ENCODE measurements at regions not wholly inside any gene's neighbourhood (a gene's known extent, or its start where the extent isn't known, plus 50 kb on each side); places are given as distances from the start of the nearest gene placed in this dataset.

DNA sequence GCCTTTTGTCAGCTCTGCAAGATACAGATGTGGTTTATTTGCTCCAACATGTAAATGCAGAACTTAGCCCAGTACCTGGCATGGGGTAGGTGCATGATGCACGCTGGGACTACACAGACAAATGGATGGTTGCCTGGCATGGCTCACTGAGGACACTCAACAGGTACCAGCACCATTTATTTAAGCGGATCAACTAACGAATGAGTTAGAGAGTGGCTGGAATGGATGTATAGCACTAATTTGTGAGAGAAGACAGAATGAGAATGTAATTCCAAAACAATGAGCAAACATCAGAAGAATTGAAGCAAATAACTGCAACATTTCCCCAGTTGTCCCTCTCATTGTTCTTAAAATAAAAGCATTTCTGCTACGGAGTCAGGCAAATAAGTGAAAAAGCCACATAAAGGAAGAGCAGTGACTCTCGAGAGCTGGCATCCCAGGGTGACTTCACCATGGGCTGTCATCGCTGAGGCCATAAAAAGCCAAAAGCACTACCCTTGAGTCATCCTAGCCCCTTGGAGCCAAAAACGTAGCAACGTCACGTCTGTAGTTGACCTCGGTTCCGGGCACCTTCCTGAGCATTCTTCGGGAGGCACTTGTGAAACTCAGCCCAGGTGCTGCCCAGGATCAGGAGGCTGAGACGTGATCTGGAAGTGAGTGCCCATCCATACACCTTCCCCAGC lies 290.3 kb downstream of the NSG2 start:
- CTCF ChIA-PET, result interaction anchor here in 1 of 2 donors (0.6 kb wide), 1 partner anchor 78 kb away, joined by 7 read pairs; no protein-coding TSS in a partner anchor
- peaks cover 0 to 18% of the 10 kb centered on the region in 2 experiments for H3K27me3 ChIP-seq (replicated peaks in 1 of 2; ENCODE audit: control insufficient read depth in 2 of 2, extremely low read depth in 1 of 2, insufficient read depth in 2 of 2, low read length in 1 of 2)
- no peaks in the 10 kb centered on the region for H3K36me3 ChIP-seq (ENCODE audit: control insufficient read depth in 2 of 2, extremely low read depth in 1 of 2, insufficient read depth in 1 of 2, low read length in 1 of 2)
- H3K9me3 ChIP-seq, result no peaks in the 10 kb centered on the region
- Mint-ChIP-seq H3K4me1 (no peaks in the 10 kb centered on the region), H3K9me3 (no peaks in the 10 kb centered on the region), H3K4me3 (no peak overlapping the region), H3K27ac (no peak overlapping the region), H3K36me3 (no peaks in the 10 kb centered on the region), H3K27me3 (peaks cover 29 to 31% of the 10 kb centered on the region in 2 donors)
- H3K27ac ChIP-seq (ENCODE audit: low read length), result no peak overlapping the region
- POLR2A ChIA-PET, result no interaction called here
- H3K4me3 ChIP-seq (ENCODE audit: control insufficient read depth in 1 of 2, extremely low read depth in 1 of 2, low read length in 1 of 2), result no peak overlapping the region
- no peaks in the 10 kb centered on the region for H3K4me1 ChIP-seq (ENCODE audit: control insufficient read depth in 1 of 2, extremely low read depth in 1 of 2, insufficient read depth in 2 of 2, low read length in 2 of 2)
- ATAC-seq (replicated peaks in 1 of 4), result no peak
- no peak for DNase-seq
- WGBS (ENCODE audit: insufficient coverage), result 70% methylated on average over 12 of the region's 13 CpGs

GRCh38 chr5:174336479-174336878 lies 291.0 kb downstream of the NSG2 start:
- CTCF ChIA-PET, result no interaction called here
- peaks cover 24 to 30% of the 10 kb centered on the region in 2 donors for H3K27me3 Mint-ChIP-seq

GRCh38 chr5:174337276-174338184 lies 292.0 kb downstream of the NSG2 start:
- DNase-seq (no peak), ATAC-seq (replicated peaks in 1 of 4) (no peak)
- Histone ChIP-seq H3K4me1 (ENCODE audit: control insufficient read depth in 1 of 2, extremely low read depth in 1 of 2, insufficient read depth in 2 of 2, low read length in 2 of 2) (no peaks in the 10 kb centered on the region), H3K27ac (ENCODE audit: low read length) (no peak overlapping the region), H3K27me3 (replicated peaks in 1 of 2; ENCODE audit: control insufficient read depth in 2 of 2, extremely low read depth in 1 of 2, insufficient read depth in 2 of 2, low read length in 1 of 2) (peaks cover 0 to 18% of the 10 kb centered on the region in 2 experiments), H3K36me3 (ENCODE audit: control insufficient read depth in 2 of 2, extremely low read depth in 1 of 2, insufficient read depth in 1 of 2, low read length in 1 of 2) (no peaks in the 10 kb centered on the region), H3K4me3 (ENCODE audit: control insufficient read depth in 1 of 2, extremely low read depth in 1 of 2, low read length in 1 of 2) (no peak overlapping the region), H3K9me3 (no peaks in the 10 kb centered on the region)
- WGBS (ENCODE audit: insufficient coverage), result 67% methylated on average over 3 of the region's 18 CpGs
- no peaks in the 10 kb centered on the region for H3K9me3 Mint-ChIP-seq
- no peaks in the 10 kb centered on the region for H3K4me1 Mint-ChIP-seq
- POLR2A ChIA-PET, result no interaction called here
- no peaks in the 10 kb centered on the region for H3K36me3 Mint-ChIP-seq
- CTCF ChIA-PET, result interaction anchor here in 1 of 2 donors (0.6 kb wide), 1 partner anchor 269 kb away, joined by 4 read pairs; no protein-coding TSS in a partner anchor
- H3K4me3 Mint-ChIP-seq, result no peak overlapping the region
- no peak overlapping the region for H3K27ac Mint-ChIP-seq
- H3K27me3 Mint-ChIP-seq, result peaks cover 21 to 30% of the 10 kb centered on the region in 2 donors

More at GRCh38 chr5:174336479-174336878, 291.0 kb downstream of the NSG2 start:
- Histone ChIP-seq H3K9me3 (no peaks in the 10 kb centered on the region), H3K36me3 (ENCODE audit: control insufficient read depth in 2 of 2, extremely low read depth in 1 of 2, insufficient read depth in 1 of 2, low read length in 1 of 2) (no peaks in the 10 kb centered on the region), H3K27me3 (replicated peaks in 1 of 2; ENCODE audit: control insufficient read depth in 2 of 2, extremely low read depth in 1 of 2, insufficient read depth in 2 of 2, low read length in 1 of 2) (peaks cover 0 to 18% of the 10 kb centered on the region in 2 experiments), H3K27ac (ENCODE audit: low read length) (no peak overlapping the region), H3K4me3 (ENCODE audit: control insufficient read depth in 1 of 2, extremely low read depth in 1 of 2, low read length in 1 of 2) (no peak overlapping the region), H3K4me1 (ENCODE audit: control insufficient read depth in 1 of 2, extremely low read depth in 1 of 2, insufficient read depth in 2 of 2, low read length in 2 of 2) (no peaks in the 10 kb centered on the region)
- ATAC-seq (replicated peaks in 1 of 4) (no peak), DNase-seq (no peak)
- POLR2A ChIA-PET, result no interaction called here
- no peak overlapping the region for H3K27ac Mint-ChIP-seq
- WGBS (ENCODE audit: insufficient coverage), result 78% methylated on average over 4 of the region's 5 CpGs
- no peaks in the 10 kb centered on the region for H3K4me1 Mint-ChIP-seq
- no peak overlapping the region for H3K4me3 Mint-ChIP-seq
- H3K9me3 Mint-ChIP-seq, result no peaks in the 10 kb centered on the region
- no peaks in the 10 kb centered on the region for H3K36me3 Mint-ChIP-seq

DNA sequence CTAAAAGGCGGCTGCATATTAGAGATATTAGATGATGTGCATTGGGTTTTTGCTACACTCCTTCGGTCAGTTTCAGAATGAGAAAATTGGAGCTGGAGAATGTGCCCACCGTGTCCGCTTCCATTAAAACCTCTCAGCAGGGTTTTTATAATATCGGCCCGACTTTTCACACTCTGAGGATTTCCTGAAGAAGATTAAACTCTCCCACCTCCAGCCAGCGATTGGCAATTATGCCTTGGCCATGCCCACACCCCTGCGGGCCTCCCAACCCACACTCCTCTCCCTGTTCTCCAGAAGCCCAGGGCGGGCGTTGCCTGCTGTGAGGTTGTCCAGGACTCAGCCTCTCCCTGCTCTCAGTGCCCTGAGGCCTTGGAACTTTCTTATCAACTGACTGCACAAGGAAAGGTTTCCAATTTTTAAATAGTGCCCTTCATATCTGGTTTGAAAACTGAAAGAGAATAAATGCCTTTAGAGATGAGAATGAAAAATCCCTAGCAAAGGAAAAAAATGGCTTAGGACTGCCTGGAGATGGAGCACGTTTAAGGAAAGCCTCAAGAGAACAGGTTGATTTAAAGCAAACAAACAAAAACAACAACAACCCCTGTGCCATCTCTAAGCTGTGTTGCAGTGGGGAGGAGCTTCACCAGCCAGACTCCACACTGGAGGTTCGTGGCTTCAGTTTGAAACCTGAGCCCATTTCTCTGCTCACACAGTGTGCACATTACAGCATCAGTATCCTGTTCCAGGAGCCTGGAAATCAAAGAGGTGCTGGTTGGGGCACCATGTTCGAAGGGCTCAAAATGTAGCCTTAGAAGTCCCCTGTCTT lies 292.9 kb downstream of the NSG2 start:
- H3K36me3 Mint-ChIP-seq, result no peaks in the 10 kb centered on the region
- H3K27ac Mint-ChIP-seq, result no peak overlapping the region
- no peaks in the 10 kb centered on the region for H3K9me3 Mint-ChIP-seq
- DNase-seq (no peak), ATAC-seq (replicated peaks in 1 of 4) (no peak)
- H3K9me3 ChIP-seq, result no peaks in the 10 kb centered on the region
- H3K4me1 ChIP-seq (ENCODE audit: control insufficient read depth in 1 of 2, extremely low read depth in 1 of 2, insufficient read depth in 2 of 2, low read length in 2 of 2), result no peaks in the 10 kb centered on the region
- 40% methylated on average over 9 of the region's 13 CpGs for WGBS (ENCODE audit: insufficient coverage)
- ChIA-PET CTCF (no interaction called here), POLR2A (no interaction called here)
- no peak overlapping the region for H3K27ac ChIP-seq (ENCODE audit: low read length)
- H3K4me1 Mint-ChIP-seq, result no peaks in the 10 kb centered on the region
- H3K4me3 ChIP-seq (ENCODE audit: control insufficient read depth in 1 of 2, extremely low read depth in 1 of 2, low read length in 1 of 2), result no peak overlapping the region
- no peak overlapping the region for H3K4me3 Mint-ChIP-seq
- H3K36me3 ChIP-seq (ENCODE audit: control insufficient read depth in 2 of 2, extremely low read depth in 1 of 2, insufficient read depth in 1 of 2, low read length in 1 of 2), result no peaks in the 10 kb centered on the region
- peaks cover 0 to 18% of the 10 kb centered on the region in 2 experiments for H3K27me3 ChIP-seq (replicated peaks in 1 of 2; ENCODE audit: control insufficient read depth in 2 of 2, extremely low read depth in 1 of 2, insufficient read depth in 2 of 2, low read length in 1 of 2)
- peaks cover 21 to 30% of the 10 kb centered on the region in 2 donors for H3K27me3 Mint-ChIP-seq

GRCh38 chr5:174339130-174339529 lies 293.6 kb downstream of the NSG2 start:
- Mint-ChIP-seq H3K4me3 (no peak overlapping the region), H3K27me3 (peaks cover 21 to 30% of the 10 kb centered on the region in 2 donors), H3K36me3 (no peaks in the 10 kb centered on the region), H3K4me1 (no peaks in the 10 kb centered on the region), H3K27ac (no peak overlapping the region), H3K9me3 (no peaks in the 10 kb centered on the region)
- DNase-seq (no peak), ATAC-seq (replicated peaks in 1 of 4) (no peak)
- Histone ChIP-seq H3K4me1 (ENCODE audit: control insufficient read depth in 1 of 2, extremely low read depth in 1 of 2, insufficient read depth in 2 of 2, low read length in 2 of 2) (no peaks in the 10 kb centered on the region), H3K4me3 (ENCODE audit: control insufficient read depth in 1 of 2, extremely low read depth in 1 of 2, low read length in 1 of 2) (no peak overlapping the region), H3K27me3 (replicated peaks in 1 of 2; ENCODE audit: control insufficient read depth in 2 of 2, extremely low read depth in 1 of 2, insufficient read depth in 2 of 2, low read length in 1 of 2) (peaks cover 0 to 19% of the 10 kb centered on the region in 2 experiments), H3K27ac (ENCODE audit: low read length) (no peak overlapping the region), H3K36me3 (ENCODE audit: control insufficient read depth in 2 of 2, extremely low read depth in 1 of 2, insufficient read depth in 1 of 2, low read length in 1 of 2) (no peaks in the 10 kb centered on the region), H3K9me3 (no peaks in the 10 kb centered on the region)
- 79% methylated on average over 4 of the region's 4 CpGs for WGBS (ENCODE audit: insufficient coverage)
- ChIA-PET POLR2A (no interaction called here), CTCF (interaction anchor here in 1 of 2 donors (0.6 kb wide), 1 partner anchor 853 kb away, joined by 3 read pairs; no protein-coding TSS in a partner anchor)

DNA sequence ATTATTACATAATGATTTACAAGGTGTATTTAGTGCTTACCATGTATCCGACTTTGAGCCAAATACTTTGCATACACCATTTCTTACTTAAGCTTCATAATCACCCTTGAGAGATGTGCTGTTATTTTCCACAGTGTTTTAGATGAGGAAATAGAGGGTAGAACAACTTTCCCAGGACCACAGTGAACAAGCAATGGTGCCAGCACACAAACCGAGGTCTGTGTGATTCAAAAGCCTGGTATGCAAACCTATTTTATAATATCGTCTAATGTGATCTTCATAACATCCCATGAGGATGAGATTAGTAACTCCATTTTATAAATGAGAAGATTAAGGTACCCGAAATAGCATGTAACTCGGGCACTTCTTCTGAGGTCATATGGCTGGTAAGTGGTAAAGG lies 294.7 kb downstream of the NSG2 start:
- H3K4me1 ChIP-seq (ENCODE audit: control insufficient read depth in 1 of 2, extremely low read depth in 1 of 2, insufficient read depth in 2 of 2, low read length in 2 of 2), result no peaks in the 10 kb centered on the region
- ATAC-seq (replicated peaks in 1 of 4), result no peak
- Mint-ChIP-seq H3K27me3 (peaks cover 17 to 30% of the 10 kb centered on the region in 2 donors), H3K36me3 (no peaks in the 10 kb centered on the region), H3K27ac (no peak overlapping the region), H3K4me1 (no peaks in the 10 kb centered on the region), H3K4me3 (no peak overlapping the region), H3K9me3 (no peaks in the 10 kb centered on the region)
- no peak overlapping the region for H3K27ac ChIP-seq (ENCODE audit: low read length)
- H3K4me3 ChIP-seq (ENCODE audit: control insufficient read depth in 1 of 2, extremely low read depth in 1 of 2, low read length in 1 of 2), result no peak overlapping the region
- CTCF ChIA-PET, result no interaction called here
- no peak for DNase-seq
- peaks cover 0 to 20% of the 10 kb centered on the region in 2 experiments for H3K27me3 ChIP-seq (replicated peaks in 1 of 2; ENCODE audit: control insufficient read depth in 2 of 2, extremely low read depth in 1 of 2, insufficient read depth in 2 of 2, low read length in 1 of 2)
- H3K9me3 ChIP-seq, result no peaks in the 10 kb centered on the region
- no CpG with 5 or more reads among the region's 5 CpGs for WGBS (ENCODE audit: insufficient coverage)
- POLR2A ChIA-PET, result no interaction called here
- no peaks in the 10 kb centered on the region for H3K36me3 ChIP-seq (ENCODE audit: control insufficient read depth in 2 of 2, extremely low read depth in 1 of 2, insufficient read depth in 1 of 2, low read length in 1 of 2)

Measured in T-cell (primary cell).